ENCODE measurements at regions not wholly inside any gene's neighbourhood (a gene's known extent, or its start where the extent isn't known, plus 50 kb on each side); places are given as distances from the start of the nearest gene placed in this dataset.

DNA sequence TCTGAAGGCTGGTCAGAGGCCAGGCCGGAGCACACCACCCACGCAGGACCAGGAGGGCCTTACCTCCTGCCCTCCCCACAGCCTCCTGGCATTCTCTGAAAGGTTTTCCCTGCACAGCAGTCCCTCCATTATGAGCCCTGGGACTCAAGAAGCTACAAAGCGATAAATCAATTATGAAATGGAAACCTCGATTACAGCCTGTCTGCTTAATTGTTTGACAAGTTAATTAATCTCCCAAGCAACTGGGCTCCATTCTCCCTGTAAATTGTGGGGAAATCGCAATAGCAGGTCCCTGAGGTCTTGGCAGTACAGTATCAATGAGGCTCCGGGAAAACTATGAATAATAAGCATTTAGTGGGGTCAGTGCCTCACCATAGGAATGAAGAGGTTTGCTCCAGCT is 683.5 kb downstream of the NTRK3 start:
- TF ChIP-seq, protein P1, sequence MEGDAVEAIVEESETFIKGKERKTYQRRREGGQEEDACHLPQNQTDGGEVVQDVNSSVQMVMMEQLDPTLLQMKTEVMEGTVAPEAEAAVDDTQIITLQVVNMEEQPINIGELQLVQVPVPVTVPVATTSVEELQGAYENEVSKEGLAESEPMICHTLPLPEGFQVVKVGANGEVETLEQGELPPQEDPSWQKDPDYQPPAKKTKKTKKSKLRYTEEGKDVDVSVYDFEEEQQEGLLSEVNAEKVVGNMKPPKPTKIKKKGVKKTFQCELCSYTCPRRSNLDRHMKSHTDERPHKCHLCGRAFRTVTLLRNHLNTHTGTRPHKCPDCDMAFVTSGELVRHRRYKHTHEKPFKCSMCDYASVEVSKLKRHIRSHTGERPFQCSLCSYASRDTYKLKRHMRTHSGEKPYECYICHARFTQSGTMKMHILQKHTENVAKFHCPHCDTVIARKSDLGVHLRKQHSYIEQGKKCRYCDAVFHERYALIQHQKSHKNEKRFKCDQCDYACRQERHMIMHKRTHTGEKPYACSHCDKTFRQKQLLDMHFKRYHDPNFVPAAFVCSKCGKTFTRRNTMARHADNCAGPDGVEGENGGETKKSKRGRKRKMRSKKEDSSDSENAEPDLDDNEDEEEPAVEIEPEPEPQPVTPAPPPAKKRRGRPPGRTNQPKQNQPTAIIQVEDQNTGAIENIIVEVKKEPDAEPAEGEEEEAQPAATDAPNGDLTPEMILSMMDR (IDR thresholded peaks at IDR 0.05; ENCODE audit: low read depth, low read length) = no peak
- no peak for TF ChIP-seq EZH2phosphoT487 (IDR thresholded peaks at IDR 0.05; ENCODE audit: low read depth)
